Daoy (cell line): ENCODE measurements at regions not wholly inside any gene's neighbourhood (a gene's known extent, or its start where the extent isn't known, plus 50 kb on each side); places are given as distances from the start of the nearest gene placed in this dataset.
"Not testable (repeated sequence)": the region's sequence is repeated elsewhere in the genome, so short reads cannot be mapped to it uniquely, and the experiment has no call there.

Experiments used
- DNase-seq: peaks from one replicate; pipeline ENCODE4 v3.0.0-alpha.2; 2015; ENCODE audit warnings: low read depth

DNA sequence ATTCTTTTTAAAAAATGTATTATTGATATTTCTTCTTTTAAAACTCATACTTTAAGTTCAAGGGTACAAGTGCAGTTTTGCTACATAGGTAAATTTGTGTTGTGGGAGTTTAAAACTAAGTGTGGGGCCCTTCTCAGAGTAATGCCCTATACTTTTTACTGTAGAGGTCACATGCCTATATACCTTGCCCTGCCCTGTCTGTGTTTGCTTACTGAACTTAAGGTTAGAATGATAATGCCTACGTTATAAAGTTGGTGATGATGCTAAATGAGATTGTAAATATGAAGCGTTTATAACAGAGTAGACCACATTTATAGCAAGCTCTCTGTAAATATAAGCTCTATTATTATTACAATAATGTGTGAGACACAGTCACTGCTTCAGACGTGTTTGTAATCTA lies 261.9 kb downstream of the RASSF9 start:
- no peak for DNase-seq

DNA sequence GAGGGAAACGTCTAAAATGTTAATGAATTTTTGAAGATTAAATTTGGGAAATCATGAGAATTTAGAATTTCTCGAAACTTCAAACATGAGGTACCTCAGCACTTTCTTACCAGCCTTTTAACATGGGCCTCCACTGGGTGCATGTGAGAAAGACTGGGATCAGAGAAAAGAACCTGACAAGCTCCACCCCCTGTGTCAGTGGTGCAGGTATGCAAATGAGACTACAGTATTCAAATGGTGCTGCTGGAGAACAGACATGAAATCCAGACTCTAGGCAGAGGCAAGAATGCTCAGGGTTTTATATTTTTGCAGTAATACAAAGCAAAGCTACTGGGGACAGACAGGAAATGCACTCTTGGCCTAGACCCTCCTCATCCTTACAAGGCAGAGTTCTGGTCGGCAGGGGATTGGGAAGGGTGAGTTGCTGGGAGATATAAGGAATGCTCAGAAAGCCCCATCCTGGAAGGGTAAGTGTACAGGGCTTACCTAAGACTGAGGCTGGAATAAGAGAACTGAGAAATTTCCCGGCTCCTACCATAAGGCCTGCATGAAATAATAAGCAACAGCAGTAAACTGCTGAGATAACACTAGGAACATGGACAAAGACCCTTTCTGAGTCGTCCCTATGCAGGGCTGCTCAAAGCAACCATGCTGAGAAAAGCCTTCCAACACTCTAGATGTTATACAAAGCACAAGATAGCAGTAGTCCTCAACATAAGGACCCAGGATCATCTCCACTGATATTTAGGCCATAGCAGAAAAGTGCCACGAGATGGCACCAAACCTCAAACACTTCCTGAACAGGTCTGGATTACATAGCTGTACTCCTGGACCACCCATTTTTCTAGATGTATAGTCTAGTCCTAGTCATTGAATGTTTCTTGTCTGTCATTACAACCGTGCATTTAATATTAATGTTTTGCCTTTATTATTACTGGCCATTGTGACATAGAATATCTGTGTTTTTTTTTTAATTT lies 260.8 kb downstream of the RASSF9 start:
- DNase-seq: peak; percentile 62

DNA sequence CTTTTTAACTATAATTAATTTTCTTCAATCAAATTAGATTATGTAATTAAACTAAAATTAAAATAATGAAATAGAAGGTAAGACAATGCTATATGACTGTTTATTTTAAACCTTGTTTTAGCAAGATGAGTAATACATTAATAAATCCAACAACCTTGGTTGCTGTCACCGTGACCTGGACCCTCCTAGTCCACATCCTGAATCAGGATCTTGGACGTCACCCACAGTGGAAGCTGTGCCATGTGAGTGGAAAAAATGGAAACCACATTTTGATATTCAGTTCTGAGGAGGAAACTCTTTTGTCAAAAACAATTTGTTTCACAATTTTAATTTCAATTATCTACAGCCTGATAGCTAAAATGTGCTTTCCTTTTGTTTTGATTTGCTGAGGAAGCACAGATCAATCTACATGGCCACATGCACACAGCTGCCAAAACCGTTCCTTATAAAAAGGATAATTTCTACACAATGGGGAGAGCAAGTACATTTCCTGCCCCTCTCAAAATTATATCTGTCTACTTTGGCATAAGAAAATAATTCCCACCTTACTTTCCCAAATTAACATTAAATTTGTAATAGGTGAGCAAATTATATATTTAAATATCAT lies 255.5 kb downstream of the RASSF9 start:
- DNase-seq: no peak

DNA sequence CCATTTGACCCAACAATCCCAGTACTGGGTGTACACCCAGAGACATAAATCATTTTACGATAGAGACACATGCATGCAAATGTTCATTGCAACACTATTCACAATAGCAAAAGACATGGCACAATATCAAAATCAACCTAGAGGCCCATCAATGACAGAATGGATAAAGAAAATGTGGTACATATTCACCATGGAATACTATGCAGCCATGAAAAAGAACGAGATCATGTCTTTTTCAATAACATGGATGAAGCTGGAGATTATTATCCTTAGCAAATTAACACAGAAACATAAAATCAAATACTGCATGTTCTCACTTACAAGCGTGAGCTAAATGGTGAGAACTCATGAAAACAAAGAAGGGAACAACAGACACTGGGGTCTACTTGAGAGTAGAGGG lies 249.1 kb downstream of the RASSF9 start:
- no peak for DNase-seq

DNA sequence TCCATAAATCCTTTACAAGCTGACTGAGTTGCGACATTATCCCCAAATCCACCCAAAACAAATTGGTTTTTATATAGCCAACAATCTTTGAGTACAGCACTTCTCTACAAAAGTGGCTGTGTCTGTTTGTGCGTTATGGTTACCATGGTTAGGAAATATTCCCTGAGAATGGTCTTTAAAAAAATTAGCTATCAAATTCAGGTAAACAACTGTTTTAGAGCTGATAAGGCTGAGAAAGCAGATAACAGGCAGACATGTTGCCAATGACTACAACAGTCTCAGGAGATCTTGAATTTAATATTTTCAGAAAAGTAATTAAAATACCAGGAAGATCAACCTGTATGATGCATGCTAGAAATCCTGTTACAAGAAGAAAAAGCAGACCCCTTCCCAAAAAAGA lies 248.0 kb downstream of the RASSF9 start:
- no peak for DNase-seq

DNA sequence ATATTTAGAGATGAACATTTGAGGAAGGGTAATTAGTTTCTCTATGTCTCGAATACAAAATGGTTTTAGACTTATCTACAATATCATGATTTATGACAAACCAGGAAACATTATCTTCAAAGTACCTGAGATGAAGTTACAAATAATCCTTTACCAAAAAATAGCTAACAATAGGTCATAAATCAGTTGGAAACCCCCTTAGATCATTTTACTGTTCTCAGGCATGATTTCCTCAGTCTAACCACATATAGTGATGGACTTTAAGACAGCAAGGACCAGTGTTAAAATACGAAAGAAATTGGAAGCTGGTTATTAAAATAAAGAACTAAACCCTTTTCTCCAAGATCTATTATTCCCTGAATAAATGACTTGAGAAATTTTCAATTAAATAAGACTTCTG lies 235.4 kb downstream of the RASSF9 start:
- no peak for DNase-seq

DNA sequence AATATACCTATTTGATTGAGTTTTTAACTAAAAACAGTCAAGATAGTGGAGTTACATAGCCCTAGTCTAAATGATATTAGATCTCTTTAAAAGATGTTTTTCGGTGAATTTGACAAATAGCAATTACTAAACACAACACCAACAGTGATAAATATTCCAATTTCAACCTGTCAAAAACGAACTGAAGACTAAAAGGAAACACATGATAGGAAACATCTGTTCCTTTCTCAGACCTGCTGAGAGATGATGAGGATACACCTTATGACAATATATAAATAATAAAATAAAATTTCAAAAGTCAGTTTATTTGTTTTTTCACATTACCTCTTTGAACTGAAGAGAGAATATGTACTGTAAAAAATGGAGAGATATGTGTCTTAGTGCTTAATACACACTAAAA lies 232.7 kb downstream of the RASSF9 start:
- DNase-seq: no peak

DNA sequence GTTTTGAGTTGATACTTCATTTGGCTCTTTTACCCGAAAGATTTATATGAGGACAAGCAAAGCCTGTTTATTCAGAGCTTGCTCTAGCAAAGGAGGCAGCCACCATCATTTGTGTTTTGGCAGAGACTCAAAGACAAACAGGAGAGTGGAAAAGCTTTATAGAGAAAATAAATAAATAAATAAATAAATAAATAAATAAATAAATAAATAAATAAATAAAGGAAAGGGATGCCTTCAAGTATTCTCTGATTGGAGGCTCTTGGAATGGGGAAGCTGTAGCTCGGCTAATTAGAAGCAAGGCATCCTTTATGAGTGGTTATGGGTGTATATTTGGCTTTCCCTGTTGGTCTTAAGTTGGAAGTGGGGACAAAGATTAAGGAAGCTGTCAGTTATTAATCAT lies 229.8 kb downstream of the RASSF9 start:
- DNase-seq: no peak

DNA sequence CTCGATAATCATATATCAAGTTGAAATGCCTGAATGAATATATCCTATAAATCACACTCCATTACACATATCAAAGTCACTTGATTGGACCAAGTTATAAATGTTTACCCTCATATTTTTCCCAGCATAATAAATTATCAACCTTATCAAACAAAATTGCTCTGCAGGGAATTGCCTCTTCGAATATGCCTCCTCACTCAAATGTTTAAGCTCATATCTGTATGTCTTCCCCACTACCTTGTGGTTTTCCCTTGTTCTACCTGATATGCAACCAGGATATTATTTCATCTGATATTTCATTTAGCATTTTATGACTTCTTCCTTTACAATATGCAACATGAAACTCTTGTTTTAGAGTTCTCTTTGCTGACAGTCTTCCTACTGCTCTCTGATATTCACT lies 226.4 kb downstream of the RASSF9 start:
- DNase-seq: no peak

DNA sequence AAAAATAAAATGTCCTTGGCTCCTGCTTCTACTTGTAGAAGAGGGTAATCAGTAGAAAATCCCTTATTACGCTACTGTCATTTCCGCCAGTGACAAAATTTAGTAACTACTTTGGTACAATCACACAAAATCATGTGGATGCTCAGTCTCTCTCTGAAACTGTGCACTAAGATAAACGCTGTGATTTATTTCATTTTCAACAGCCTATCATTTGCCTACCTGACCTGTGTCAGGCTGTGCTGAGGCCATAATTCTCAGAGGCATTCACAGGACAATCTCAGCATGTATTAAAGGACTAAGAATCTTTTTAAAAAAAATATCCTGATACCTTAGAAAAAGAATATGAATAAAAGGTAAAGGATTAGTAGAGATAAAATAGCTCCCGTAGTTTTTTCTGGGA lies 226.0 kb downstream of the RASSF9 start:
- DNase-seq: no peak

DNA sequence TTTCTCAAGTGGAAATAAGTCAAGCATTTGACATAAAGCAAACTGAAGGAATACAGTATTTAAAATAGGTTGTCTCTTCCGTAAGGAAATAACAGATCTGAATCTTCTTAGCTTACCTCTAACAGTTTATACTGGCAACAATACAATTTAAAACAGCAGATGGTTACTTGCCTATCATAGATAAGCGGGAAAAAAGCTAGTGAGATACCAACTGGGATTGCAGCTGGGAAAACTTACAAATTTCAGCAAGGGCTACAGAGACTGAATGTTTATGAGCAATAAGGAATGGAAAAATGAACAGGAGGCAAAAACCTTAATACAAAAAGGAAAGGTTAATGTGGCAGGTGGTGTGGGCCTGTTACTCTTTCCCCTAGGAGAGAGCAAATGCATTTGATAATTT lies 220.0 kb downstream of the RASSF9 start:
- no peak for DNase-seq

DNA sequence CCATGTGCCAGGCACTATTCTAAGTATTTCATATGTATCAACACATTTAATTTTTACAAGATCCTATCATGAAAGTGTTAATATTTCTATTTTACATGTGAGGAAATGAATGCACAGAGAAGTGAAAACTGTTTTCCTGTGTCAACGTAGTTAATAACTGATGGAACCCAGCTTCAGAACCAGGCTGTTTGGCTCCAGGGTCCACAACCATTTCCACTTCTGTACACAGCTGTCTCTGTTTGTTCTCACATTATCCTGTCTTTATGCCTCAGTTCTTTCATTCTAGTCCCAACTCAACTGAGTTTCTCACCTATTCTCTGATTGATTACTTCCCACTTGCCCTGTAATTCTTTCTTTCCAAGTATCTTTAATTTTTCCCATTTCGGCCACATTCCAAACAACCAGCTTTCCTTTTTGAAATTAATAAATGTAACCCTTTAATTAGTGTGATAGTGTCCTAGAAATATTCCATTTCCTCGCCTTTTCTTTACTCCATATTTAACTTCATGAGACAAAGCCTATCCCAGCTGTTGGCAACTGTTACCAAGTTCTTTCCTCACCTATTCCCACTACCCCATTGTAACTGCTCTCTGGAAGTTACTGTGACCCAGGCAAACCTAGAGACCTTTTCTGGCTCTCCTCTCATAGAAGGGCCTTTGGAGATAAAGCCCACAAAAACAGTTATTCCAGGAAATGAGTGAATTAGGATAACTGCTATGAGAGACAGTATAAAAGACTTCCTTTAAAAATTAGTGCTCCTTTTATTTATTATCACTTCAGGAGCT lies 218.7 kb downstream of the RASSF9 start:
- DNase-seq: no peak

DNA sequence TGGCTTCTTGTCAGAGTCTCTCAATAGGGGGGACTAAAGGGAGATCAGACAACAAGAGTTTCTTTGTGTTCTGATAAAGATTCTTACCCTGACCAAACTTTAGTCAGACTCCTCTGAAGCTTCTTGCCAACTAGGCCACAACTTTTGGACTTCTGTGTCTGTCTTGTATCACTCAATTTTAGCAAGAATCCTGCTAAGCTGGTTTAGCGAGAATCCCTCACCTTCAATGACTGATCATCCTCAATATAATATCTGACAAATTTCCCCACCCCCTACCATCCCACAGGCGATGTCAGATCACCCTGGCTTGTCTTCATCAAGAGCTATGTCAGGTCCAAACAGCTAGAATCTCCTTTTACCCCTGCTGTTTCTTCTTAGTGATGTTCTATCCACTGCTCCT lies 215.2 kb downstream of the RASSF9 start:
- no peak for DNase-seq

DNA sequence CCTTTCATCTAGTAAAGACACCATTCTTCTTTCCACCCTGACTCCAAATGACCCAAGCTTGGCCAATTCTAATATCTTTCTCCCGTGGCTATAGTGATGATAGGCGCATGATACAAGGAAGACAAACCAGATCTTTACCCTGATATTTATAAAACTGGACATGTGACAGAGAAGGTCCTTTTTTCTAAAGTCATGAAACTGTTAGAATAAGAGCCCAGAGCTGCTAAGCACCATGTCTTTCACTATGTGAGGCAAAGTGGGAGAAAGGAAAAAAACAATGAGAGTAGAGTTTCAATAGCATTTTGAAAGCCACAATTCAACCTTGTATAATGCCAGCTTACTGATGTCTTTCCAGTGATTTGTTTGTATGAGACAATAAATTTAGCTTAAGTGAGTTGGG lies 212.4 kb downstream of the RASSF9 start:
- no peak for DNase-seq

DNA sequence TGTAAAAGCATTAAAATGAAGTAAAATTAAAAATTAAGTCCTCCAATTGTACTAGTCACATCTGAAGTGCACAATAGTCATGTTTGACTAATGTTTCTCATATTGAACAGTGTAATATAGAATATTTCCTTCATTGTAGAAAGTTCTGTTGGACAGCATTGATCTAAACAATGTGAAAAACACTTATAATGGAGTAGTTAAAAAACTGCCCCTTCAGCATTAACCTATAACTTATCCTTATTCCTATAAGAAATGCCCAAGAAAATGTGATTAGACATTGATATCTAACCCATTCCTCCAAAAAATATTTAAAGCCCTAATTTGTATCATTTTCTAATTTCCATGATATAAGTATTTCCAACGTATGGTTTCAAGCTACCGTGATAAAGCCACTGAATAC lies 210.7 kb downstream of the RASSF9 start:
- DNase-seq: no peak

DNA sequence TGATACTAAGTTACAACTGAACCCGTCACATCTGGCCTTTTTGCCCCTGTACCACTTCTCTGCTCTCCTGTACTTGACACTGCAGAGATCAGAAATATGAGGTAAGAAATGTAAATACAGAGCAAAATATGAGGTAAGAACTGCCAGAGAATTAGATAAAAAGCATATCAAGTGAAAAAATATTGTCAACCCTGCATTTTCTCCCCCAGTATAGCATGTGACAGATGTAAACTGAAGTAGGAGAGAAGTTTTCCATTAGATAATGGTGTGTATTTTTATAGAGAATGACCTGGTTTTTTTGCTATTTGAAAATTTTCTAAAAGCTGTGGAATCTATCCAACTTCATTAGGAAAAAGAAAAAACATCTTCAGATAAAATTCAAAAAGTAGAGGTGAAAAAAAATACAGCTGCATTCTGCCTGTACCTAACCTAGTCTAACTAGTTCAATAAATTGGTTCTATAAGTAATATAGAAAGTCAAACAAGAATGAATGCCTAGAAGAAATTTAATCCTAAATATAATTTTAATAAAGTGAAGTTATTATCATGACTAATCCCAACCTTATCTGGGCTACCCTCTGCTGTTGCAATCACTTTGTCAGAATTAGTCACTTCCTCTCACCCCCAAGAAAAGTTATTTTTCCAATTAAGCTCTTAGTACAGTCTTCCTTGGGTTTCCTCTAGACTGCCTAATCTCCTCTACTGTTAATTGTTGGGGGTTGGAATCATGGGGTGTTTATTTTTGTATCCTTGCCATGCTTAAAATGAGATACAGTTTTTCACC lies 210.0 kb downstream of the RASSF9 start:
- peak; percentile 81 for DNase-seq

DNA sequence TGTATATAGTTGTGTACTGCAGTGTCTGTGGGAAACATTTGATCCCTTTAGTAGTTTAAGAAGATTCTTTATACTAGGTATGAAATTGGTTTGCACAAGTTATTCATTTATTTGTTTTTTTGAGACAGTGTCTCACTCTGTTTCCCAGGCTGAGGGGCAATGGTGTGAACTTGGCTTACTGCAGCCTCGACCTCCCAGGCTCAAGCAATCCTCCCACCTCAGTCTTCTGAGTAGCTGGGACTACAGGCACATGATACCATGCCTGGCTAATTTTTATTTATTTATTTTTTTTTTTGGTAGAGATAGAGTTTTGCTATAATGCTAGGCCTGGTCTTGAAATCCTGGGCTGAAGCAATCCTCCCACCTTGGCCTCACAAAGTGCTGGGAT lies 209.4 kb downstream of the RASSF9 start:
- peak; percentile 51 for DNase-seq

DNA sequence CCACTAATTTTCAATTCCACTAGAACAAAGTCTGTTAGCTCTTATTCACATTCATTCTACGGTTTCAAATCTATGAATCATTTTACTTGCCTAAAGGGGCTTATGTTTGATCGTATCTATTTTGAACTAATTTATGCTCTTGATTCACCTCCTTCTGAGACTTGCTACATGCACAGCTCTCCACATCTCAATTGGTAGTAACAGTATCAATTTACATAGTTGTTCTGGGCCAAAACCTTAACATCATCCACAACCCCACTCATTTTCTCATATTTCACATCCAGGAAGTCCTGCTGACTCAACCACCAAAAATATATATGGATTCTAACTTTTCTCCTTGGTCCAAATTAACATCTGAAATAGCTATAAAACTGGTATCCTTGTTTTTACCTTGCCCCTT lies 208.6 kb downstream of the RASSF9 start:
- peak; percentile 82 for DNase-seq

DNA sequence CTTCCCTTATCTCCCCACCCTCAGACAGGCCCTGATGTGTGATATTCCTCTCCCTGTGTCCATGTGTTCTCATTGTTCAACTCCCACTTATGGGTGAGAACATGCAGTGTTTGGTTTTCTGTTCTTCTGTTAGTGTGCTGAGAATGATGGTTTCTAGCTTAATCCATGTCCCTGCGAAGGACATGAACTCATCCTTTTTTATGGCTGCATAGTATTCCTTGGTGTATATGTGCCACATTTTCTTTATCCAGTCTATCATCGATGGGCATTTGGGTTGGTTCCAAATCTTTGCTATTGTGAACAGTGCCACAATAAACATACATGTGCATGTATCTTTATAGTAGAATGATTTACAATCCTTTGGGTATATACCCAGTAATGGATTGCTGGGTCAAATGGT lies 207.6 kb downstream of the RASSF9 start:
- DNase-seq: not testable (repeated sequence)

DNA sequence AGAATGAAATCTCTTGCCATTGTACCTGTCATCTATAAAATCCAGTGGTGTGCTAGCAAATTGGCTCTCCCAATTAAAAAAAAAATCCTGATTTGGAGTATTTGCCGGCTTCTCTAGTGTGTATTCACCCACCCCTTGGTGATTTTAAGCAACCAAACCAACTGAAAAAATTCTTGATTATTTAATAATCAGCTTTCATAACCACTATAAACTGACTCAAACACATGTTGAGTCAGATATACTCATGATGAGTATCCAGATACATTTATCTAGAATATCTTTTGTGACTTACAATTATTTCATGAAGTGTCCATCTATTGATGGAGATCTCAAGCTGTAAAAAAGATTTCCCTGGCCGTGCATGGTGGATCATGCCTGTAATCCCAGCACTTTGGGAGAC lies 205.4 kb downstream of the RASSF9 start:
- DNase-seq: no peak

DNA sequence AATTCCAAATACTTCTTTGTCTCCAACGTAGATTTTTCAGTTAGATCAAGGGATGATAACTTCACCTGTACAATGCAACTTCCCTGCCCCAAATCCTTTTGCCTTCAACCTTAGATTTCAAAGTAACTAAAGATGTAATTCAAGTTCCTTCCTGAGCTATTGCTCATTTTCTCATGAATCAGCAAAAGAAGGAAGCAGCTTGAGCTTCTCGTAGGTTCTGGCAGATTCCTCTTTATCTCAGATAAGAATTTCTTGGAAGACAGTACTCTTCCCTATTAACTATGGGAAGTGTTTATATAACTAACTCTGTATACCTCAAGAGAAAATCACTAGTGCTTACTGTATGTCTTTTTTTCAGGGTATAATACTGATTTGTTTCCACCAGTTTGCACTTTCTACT lies 203.8 kb downstream of the RASSF9 start:
- DNase-seq: no peak

DNA sequence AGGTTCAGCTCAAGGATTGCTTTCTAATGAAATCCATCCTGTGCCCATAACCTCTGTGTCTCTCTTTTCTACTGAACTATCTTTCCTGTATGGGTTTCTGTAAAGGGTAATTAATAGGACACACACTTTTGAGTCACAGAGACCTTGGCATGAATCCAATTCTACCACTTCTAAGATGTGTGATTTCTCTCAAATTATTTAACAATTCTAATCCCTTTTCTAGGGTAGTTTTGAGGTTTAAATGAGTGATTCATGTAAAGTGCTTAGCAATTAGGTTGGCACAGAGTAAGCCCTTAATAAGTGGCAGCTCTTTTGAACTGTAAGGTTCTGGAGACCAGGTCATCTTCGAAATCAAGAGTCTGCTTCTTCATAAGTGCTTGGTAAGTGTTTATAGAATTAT lies 202.7 kb downstream of the RASSF9 start:
- DNase-seq: peak; percentile 10
